HL-60 (cell line): ENCODE measurements at regions not wholly inside any gene's neighbourhood (a gene's known extent, or its start where the extent isn't known, plus 50 kb on each side); places are given as distances from the start of the nearest gene placed in this dataset.

Experiments used
- DNase-seq, 2 experiments: peaks; one replicate each; pipeline ENCODE4 v3.0.0-alpha.2; 2010 to 2020; ENCODE audit warnings: low read depth in 1 of 2, low spot score in 1 of 2
- H3K27ac ChIP-seq: fragments of 250-450 bp; sonication (Bioruptor Pico); replicated peaks from 2 replicates; pipeline ENCODE4 v1.5.1; 2020; ENCODE audit warnings: mild to moderate bottlenecking, moderate library complexity
- H3K27me3 ChIP-seq: fragments of 250-450 bp; sonication (Bioruptor Pico); 2 replicates; pipeline ENCODE4 v1.5.1; 2021; ENCODE audit warnings: mild to moderate bottlenecking, moderate library complexity; ENCODE audit not compliant: insufficient read depth, poor library complexity, severe bottlenecking
- H3K4me3 ChIP-seq: replicated peaks from 2 replicates; pipeline ENCODE4 v1.5.1; 2011; ENCODE audit warnings: mild to moderate bottlenecking, control low read depth, low read length; ENCODE audit not compliant: insufficient read depth
- GABPA ChIP-seq: IDR thresholded peaks from 2 replicates; pipeline ENCODE4 v1.6.1; 2012; ENCODE audit warnings: low read depth
- POLR2AphosphoS5 ChIP-seq: IDR thresholded peaks from 2 replicates; pipeline ENCODE4 v1.6.1; 2012; ENCODE audit warnings: low read depth
- SPI1 ChIP-seq: IDR thresholded peaks from 2 replicates; pipeline ENCODE4 v1.6.1; 2012; ENCODE audit warnings: low read depth, mild to moderate bottlenecking, borderline replicate concordance
- TF ChIP-seq, protein P1 (sequence below): IDR thresholded peaks from one replicate; pipeline ENCODE4 v1.5.1; 2011; ENCODE audit warnings: low read length, control low read depth, inconsistent platforms; ENCODE audit not compliant: insufficient read depth
- TF ChIP-seq, protein P2 (sequence below): IDR thresholded peaks from 2 replicates; pipeline ENCODE4 v1.6.1; 2012; ENCODE audit warnings: low read depth; ENCODE audit not compliant: insufficient replicate concordance

DNA sequence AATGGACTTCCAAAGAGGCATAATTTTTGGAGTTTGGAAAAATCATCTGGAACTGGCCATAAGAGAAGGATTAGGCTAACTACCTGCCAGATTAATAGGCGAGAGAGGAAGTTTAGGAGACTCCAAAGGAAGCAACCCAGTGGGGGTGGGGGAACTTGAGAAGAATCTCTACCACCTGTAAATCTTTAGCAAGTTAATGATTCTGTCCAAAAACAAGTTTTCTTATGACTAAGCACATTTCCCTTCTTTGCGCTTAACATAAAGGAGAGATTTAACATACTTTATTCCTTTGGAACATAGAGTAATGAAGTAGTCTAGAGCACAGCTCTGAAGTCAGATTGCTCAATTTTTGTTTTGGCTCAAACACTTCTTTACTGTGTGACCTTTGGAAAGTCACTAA is 58.2 kb upstream of the PAPPA start:
- TF ChIP-seq GABPA (no peak), POLR2AphosphoS5 (no peak), SPI1 (no peak)
- TF ChIP-seq, protein P1, sequence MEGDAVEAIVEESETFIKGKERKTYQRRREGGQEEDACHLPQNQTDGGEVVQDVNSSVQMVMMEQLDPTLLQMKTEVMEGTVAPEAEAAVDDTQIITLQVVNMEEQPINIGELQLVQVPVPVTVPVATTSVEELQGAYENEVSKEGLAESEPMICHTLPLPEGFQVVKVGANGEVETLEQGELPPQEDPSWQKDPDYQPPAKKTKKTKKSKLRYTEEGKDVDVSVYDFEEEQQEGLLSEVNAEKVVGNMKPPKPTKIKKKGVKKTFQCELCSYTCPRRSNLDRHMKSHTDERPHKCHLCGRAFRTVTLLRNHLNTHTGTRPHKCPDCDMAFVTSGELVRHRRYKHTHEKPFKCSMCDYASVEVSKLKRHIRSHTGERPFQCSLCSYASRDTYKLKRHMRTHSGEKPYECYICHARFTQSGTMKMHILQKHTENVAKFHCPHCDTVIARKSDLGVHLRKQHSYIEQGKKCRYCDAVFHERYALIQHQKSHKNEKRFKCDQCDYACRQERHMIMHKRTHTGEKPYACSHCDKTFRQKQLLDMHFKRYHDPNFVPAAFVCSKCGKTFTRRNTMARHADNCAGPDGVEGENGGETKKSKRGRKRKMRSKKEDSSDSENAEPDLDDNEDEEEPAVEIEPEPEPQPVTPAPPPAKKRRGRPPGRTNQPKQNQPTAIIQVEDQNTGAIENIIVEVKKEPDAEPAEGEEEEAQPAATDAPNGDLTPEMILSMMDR, result no peak
- TF ChIP-seq, protein P2, sequence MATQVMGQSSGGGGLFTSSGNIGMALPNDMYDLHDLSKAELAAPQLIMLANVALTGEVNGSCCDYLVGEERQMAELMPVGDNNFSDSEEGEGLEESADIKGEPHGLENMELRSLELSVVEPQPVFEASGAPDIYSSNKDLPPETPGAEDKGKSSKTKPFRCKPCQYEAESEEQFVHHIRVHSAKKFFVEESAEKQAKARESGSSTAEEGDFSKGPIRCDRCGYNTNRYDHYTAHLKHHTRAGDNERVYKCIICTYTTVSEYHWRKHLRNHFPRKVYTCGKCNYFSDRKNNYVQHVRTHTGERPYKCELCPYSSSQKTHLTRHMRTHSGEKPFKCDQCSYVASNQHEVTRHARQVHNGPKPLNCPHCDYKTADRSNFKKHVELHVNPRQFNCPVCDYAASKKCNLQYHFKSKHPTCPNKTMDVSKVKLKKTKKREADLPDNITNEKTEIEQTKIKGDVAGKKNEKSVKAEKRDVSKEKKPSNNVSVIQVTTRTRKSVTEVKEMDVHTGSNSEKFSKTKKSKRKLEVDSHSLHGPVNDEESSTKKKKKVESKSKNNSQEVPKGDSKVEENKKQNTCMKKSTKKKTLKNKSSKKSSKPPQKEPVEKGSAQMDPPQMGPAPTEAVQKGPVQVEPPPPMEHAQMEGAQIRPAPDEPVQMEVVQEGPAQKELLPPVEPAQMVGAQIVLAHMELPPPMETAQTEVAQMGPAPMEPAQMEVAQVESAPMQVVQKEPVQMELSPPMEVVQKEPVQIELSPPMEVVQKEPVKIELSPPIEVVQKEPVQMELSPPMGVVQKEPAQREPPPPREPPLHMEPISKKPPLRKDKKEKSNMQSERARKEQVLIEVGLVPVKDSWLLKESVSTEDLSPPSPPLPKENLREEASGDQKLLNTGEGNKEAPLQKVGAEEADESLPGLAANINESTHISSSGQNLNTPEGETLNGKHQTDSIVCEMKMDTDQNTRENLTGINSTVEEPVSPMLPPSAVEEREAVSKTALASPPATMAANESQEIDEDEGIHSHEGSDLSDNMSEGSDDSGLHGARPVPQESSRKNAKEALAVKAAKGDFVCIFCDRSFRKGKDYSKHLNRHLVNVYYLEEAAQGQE, result no peak
- DNase-seq, result no peak
- Histone ChIP-seq H3K27me3 (no peaks in the 10 kb centered on the region), H3K4me3 (no peak overlapping the region), H3K27ac (no peak overlapping the region)

DNA sequence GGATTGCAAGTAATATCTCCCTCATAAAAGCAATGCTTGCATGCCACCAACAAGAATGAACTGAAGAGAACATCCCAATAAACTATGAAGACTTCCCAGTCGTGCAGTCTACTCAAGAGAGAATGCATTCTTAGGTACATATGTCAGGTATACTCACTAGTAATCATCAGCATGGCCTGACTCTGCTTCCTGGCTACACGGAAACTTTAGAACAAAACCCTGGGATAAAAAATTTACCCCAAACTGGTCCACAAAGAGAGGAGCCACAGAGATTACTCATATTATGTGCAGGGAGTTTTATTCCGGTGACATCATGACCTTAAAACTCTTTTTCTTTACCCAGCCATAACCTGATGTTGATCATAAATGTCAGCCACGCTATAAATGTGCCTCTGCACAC is 57.5 kb upstream of the PAPPA start:
- Histone ChIP-seq H3K27me3 (no peaks in the 10 kb centered on the region), H3K27ac (no peak overlapping the region), H3K4me3 (no peak overlapping the region)
- DNase-seq, result no peak
- TF ChIP-seq, protein P2, result no peak
- TF ChIP-seq, protein P1, result no peak
- TF ChIP-seq GABPA (no peak), POLR2AphosphoS5 (no peak), SPI1 (no peak)

DNA sequence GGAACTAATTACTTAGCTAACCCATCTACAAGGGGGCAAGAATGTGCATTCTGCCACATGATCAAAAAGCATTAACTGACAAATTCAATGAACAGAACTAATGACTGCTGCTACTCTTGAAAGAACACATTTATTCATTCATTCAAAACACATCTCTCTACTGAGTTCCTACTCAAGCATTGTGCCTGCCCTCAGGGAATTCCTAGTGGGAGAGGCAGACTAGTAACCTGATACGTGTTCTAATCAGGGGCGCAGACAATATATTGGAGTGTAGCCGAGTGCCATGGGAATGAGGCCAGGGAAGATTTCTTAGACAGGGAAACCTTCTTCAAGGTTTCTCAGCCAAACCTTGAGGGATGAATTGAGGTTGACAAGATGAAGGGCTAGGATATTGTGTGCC is 56.7 kb upstream of the PAPPA start:
- TF ChIP-seq, protein P2, result no peak
- no peak for TF ChIP-seq SPI1
- no peak for TF ChIP-seq POLR2AphosphoS5
- TF ChIP-seq, protein P1, result no peak
- no peak for TF ChIP-seq GABPA
- H3K4me3 ChIP-seq, result no peak overlapping the region
- H3K27me3 ChIP-seq, result no peaks in the 10 kb centered on the region
- no peak for DNase-seq
- no peak overlapping the region for H3K27ac ChIP-seq
